GM12873 (cell line): ENCODE measurements at regions not wholly inside any gene's neighbourhood (a gene's known extent, or its start where the extent isn't known, plus 50 kb on each side); places are given as distances from the start of the nearest gene placed in this dataset.

ENCODE experiments used
- TF ChIP-seq, protein P1 (sequence below): IDR thresholded peaks from 2 replicates; pipeline ENCODE4 v1.5.1; 2012; ENCODE audit warnings: low read depth, mild to moderate bottlenecking, moderate library complexity, low read length, control low read depth; ENCODE audit not compliant: insufficient read depth; ENCODE audit errors: missing control alignments

DNA sequence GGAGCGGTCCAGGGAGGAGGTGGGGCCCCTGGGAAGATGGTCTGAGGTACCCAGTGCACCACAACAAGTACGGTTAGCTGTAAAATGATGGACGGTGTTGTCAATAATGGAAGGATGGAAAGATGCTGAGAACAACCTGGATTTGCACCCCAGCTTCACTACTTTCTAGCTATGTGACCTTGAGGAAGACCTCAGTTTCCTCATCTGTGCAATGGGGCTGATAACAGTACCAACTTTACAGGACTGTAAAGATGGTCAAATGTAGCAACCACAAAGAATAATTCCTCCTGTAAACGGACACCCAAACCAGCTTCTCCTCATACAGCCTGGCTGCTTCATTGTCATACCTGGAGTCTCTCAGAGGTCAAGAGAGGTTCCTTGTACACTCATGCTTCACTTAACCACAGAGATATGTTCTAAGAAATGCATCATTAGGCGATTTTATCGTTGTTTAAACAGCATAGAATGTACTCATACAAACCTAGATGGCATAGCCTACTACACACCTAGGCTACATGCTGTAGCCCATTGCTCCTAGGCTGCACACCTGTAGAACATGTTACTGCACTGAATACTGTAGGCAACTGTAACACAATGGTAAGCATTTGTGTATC lies 65.5 kb upstream of the LMO2 start:
- TF ChIP-seq, protein P1, sequence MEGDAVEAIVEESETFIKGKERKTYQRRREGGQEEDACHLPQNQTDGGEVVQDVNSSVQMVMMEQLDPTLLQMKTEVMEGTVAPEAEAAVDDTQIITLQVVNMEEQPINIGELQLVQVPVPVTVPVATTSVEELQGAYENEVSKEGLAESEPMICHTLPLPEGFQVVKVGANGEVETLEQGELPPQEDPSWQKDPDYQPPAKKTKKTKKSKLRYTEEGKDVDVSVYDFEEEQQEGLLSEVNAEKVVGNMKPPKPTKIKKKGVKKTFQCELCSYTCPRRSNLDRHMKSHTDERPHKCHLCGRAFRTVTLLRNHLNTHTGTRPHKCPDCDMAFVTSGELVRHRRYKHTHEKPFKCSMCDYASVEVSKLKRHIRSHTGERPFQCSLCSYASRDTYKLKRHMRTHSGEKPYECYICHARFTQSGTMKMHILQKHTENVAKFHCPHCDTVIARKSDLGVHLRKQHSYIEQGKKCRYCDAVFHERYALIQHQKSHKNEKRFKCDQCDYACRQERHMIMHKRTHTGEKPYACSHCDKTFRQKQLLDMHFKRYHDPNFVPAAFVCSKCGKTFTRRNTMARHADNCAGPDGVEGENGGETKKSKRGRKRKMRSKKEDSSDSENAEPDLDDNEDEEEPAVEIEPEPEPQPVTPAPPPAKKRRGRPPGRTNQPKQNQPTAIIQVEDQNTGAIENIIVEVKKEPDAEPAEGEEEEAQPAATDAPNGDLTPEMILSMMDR, result no peak

DNA sequence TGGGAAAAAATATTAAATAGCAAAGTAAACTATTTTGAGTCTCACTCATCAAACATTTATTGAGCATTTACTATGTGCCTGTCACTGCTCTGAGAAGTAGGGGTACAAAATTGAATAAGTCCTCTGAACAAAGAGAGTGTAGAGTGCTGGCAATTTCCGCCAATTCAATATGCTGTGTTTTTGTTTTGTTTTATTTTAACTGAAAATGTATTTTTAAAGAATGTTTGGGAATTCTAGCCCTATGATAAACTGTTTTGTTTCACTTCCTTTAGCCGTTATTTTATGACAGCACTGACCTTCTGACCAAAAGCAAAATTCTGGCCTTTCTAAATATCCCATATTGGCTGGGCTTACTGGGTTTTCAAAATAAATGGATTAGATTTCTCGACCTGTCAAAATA lies 64.7 kb upstream of the LMO2 start:
- TF ChIP-seq, protein P1, result no peak

DNA sequence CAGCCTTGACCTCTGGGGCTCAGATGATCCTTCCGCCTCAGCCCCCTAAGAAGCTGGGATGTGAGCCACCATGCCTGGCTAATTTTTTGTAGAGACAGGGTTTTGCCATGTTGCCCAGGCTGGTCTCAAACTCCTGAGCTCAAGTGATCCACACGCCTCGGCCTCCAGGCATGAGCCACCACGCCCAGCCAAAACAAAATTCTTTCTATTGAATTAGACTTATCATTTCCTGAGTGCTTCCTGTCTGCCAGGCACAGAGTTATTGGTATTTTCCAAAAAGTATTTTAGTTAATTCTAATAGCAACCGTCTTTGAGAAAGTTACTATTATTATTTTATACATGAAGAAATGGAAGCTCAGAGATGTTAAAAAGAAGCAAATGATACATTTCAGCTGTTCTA lies 61.4 kb upstream of the LMO2 start:
- TF ChIP-seq, protein P1, result no peak

DNA sequence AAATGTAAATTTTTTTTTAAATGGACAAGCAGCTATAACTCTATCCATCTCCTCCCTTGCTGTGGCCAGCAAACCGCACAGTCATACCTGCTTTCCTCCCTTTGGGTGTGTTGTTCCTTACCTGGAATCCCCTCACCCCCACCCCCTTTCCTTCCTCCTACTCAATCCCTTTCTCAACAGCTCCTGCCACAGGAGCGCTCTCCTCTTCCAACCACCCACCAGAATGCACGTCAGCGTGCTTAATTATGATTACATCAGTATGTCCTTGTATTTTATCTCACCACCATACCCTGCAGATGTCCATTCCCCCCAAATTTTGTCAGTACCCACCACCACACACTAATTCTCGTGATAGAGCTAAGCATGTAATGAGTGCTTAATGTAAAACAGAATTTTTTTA lies 60.9 kb upstream of the LMO2 start:
- TF ChIP-seq, protein P1, result no peak

DNA sequence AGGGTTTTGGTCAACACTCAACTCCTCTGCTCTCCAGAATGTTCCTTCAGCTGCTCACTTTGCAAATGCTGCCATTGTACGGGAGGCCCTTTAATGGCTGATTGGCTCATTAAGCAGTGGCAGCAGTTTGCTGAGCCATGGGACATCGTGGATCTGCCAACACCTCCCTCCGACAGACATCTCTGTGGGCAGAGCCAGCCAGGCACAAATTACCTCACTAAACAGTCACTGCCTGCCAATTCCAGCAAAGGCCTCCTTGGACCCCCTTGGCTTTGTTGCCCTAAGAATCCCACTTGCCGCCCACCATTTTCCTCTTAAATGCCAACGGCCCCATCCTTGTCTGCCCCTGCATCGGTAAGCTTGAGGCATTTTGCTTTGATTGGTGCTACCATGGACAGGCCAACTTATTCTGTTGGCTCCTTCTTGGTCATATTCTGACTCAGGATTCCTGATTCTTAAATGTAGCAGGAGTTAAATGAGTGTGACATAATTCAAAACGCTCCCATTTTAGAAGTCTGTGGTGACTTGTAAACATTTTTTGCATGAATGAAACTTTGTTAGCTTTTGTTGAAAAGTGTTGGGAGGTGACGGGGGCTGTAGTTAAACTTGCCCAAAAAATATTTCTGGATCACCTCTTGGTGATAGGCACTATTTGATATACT lies 57.5 kb upstream of the LMO2 start:
- TF ChIP-seq, protein P1, result no peak

DNA sequence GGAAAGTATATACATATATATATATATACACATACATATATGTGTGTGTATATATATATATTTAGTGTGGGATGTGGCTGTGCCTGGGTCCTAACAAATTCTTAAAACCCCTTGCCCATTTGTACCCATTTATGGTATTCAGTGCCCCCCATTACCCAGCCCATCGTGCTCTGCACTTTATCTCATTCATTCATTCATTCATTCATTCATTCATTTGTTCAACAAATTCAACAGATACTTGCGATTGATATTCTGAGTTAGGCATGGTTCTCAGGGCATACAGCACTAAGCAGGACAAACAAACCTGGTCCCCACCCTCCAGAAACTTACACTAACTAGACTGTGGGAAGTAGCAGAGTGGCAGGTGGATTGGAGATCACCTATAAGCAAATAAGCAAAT lies 56.6 kb upstream of the LMO2 start:
- TF ChIP-seq, protein P1, result no peak

DNA sequence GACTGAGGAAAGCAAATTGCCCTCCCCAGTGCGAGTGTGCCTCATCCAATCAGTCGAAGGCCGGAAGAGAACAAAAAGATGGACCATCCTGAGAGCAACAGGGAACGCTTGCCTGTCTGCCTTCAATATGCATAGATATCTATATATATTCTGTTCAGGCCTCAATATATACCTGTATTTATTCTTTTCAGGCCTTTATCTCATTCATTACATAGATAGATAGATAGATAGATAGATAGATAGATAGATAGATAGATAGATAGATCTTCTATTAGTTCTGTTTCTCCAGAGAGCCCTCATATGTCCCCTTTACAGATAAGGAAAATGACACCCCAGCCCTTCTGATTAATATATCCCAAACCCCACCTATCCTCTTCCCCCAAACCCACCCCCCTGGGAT lies 55.1 kb upstream of the LMO2 start:
- TF ChIP-seq, protein P1, result no peak
